Stimulated activated effector memory CD8-positive, alpha-beta T cell treated with anti-CD3 and anti-CD28 coated beads, Interleukin-12 subunit alpha, Interleukin-12 subunit beta, amount 100 ng/mL, for 72 hours (primary cell): ENCODE measurements at regions not wholly inside any gene's neighbourhood (a gene's known extent, or its start where the extent isn't known, plus 50 kb on each side); places are given as distances from the start of the nearest gene placed in this dataset.
"Not testable (repeated sequence)": the region's sequence is repeated elsewhere in the genome, so short reads cannot be mapped to it uniquely, and the experiment has no call there.

Source experiments
- ATAC-seq: fragments of 150-1000 bp; cut with Tn5 transposase; 2 replicates; pipeline ENCODE4 v1.10.0; 2021
- DNase-seq, 2 donors: peaks; one replicate each; pipeline ENCODE4 v3.0.0; 2021 to 2022; ENCODE audit warnings: low spot score in 2 of 2
- H3K27ac Mint-ChIP-seq: one replicate; pipeline ENCODE4 v1.8.0; 2022; ENCODE audit warnings: mild to moderate bottlenecking, mixed read lengths
- H3K36me3 Mint-ChIP-seq: one replicate; pipeline ENCODE4 v1.8.0; 2022; ENCODE audit warnings: mild to moderate bottlenecking, mixed read lengths
- H3K4me1 Mint-ChIP-seq: one replicate; pipeline ENCODE4 v1.8.0; 2022; ENCODE audit warnings: mixed read lengths
- H3K4me3 Mint-ChIP-seq: one replicate; pipeline ENCODE4 v1.8.0; 2022; ENCODE audit warnings: mild to moderate bottlenecking, mixed read lengths
- H3K9me3 Mint-ChIP-seq: one replicate; pipeline ENCODE4 v1.8.0; 2022; ENCODE audit warnings: mixed read lengths

DNA sequence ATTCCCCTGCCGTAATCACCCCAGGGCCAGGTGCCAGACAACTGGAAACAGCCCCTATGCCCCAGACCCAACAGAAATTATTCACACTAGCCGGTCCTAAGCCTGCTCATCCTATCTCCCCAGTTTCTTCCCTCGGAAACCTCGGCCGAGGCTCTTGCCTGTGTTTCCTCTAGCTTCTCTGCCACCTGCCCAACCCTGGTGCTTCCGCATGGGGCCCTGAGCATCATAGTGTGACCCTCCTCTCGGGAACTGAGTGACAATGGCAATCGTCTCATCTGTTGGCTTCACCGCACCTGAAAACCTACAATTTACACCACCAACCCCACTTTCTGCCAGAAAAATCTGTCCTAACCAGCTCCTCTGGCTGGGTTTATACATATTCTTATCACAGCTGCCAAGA is 257.3 kb downstream of the SOD2 start:
- no peak overlapping the region for H3K4me3 Mint-ChIP-seq
- no peaks in the 10 kb centered on the region for H3K36me3 Mint-ChIP-seq
- no peak for DNase-seq
- H3K4me1 Mint-ChIP-seq = no peaks in the 10 kb centered on the region
- no peak for ATAC-seq
- H3K9me3 Mint-ChIP-seq = peaks cover 7% of the 10 kb centered on the region
- no peak overlapping the region for H3K27ac Mint-ChIP-seq

DNA sequence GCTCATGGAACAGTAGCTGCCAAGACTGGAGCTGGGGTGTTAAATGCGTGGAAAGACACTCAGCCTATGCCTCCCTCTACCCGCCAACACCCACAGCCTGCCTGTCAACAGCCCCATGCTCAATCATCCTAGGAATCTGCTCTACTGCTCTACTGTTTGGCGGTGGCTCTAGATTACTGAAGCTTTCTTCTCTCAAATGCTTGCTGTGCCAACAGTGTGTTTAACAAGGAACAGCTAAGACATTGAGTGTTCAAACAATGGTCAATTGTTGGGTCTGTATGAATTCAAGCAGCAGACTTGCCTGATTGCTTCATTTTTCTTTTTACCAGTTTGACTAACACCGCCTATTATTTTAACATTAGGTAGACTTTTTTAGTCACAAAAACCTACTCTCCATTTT is 258.6 kb downstream of the SOD2 start:
- Mint-ChIP-seq H3K27ac (no peak overlapping the region), H3K9me3 (peaks cover 7% of the 10 kb centered on the region), H3K36me3 (no peaks in the 10 kb centered on the region), H3K4me3 (no peak overlapping the region), H3K4me1 (no peaks in the 10 kb centered on the region)
- ATAC-seq (no peak), DNase-seq (no peak)

DNA sequence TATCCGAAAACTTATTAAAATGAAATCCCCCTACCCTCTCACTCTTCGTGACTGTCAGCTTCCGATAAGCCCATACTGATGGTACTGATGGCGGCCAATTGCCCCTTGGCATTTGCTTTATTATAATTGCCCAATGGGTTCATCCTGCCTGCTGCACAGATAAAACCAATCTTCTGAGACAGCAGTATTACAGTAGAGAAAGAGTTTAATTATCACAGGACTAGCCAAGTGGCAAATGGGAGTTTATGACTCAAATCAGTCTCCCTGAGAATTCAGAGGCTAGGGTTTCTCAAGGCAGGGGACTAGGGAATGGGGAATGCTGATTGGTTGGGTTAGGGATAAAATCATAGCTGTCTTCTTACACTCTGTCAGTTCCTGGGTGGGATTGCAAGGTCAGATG is 259.5 kb downstream of the SOD2 start:
- Mint-ChIP-seq H3K4me3 (no peak overlapping the region), H3K9me3 (peaks cover 7% of the 10 kb centered on the region), H3K4me1 (no peaks in the 10 kb centered on the region), H3K36me3 (no peaks in the 10 kb centered on the region), H3K27ac (no peak overlapping the region)
- no peak for DNase-seq
- ATAC-seq = no peak

DNA sequence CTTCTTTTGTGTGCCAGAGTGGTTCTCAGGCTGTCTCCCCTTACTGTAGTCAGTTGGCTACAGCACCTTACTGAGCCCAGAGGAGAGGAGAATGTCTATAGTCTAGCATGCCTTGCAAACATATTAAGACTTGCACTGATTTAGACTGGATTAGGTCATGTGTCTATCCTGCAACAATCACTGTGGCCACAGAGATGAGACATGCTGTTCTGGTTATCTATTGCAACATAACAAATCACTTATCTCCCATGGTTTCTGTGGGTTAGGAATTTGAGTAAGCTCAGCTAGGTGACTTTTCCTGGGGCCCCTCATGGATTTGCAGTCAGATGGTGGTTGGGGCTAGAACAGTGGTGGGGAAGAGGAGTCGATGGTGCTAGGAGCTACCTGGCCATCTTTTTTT is 261.3 kb downstream of the SOD2 start:
- Mint-ChIP-seq H3K36me3 (no peaks in the 10 kb centered on the region), H3K9me3 (peaks cover 7% of the 10 kb centered on the region), H3K27ac (no peak overlapping the region), H3K4me3 (no peak overlapping the region), H3K4me1 (no peaks in the 10 kb centered on the region)
- DNase-seq (no peak), ATAC-seq (no peak)

DNA sequence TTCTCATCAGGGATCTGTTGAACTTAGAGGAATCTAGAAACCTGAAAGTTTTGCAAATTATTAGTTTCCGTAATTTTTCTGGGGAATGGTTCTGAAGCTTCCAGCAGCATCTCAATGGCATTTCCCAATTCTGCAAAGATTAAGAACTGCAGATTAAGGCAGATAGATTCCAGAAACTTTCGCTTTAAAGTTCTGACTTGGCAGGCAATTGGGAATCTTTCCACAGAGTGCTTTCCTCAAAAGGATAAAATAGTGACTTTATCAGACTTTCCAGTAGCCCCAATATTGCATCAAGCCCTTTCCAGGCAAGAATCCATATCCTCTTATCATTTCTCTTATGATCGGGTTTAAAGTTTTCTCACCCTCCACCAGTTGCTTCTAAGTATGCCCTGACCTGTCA is 261.1 kb downstream of the FNDC1 start:
- ATAC-seq (no peak), DNase-seq (no peak)
- Mint-ChIP-seq H3K36me3 (no peaks in the 10 kb centered on the region), H3K9me3 (peaks cover 7% of the 10 kb centered on the region), H3K4me1 (no peaks in the 10 kb centered on the region), H3K4me3 (no peak overlapping the region), H3K27ac (no peak overlapping the region)

DNA sequence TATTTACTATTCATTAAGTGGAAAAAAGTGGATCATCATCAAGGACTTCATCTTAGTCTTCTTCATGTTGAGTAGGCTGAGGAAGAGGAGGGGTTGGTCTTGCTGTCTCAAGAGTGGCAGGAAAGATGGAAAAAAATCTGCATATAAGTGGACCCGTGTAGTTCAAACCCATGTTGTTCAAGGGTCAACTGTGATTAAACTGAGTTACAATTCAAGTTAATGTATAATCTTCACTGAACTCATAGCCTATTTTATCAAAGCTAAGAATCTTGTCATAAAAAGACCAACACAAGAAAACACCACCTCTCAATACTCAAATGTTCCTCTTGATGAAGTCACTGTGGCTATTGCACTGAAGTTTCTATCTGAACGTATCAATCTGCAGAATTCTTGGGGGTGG is 260.2 kb downstream of the FNDC1 start:
- Mint-ChIP-seq H3K27ac (no peak overlapping the region), H3K4me1 (no peaks in the 10 kb centered on the region), H3K4me3 (no peak overlapping the region), H3K9me3 (peaks cover 4% of the 10 kb centered on the region), H3K36me3 (no peaks in the 10 kb centered on the region)
- ATAC-seq (no peak), DNase-seq (no peak)

DNA sequence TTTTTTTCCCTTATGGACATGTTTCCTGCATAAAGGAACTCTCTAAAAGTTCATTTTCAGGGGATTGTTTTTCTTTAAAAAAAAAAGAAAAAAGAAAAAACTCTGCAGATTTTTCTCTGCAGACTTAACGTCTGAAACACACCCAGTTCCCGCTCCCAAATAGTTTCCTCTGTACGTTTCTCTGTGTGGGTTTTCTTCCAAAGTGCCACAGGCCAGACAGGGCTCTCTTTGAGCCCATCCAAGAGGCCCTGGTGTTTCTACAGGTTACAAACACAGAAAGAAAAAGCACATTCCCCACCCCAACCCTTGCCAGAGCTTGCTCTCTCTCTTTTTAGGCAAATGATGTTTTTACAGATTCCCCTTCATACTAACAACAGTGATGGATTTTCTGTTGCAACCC is 258.6 kb downstream of the FNDC1 start:
- ATAC-seq (no peak), DNase-seq (no peak)
- no peak overlapping the region for H3K4me3 Mint-ChIP-seq
- no peaks in the 10 kb centered on the region for H3K4me1 Mint-ChIP-seq
- H3K27ac Mint-ChIP-seq = no peak overlapping the region
- no peaks in the 10 kb centered on the region for H3K9me3 Mint-ChIP-seq
- H3K36me3 Mint-ChIP-seq = no peaks in the 10 kb centered on the region

DNA sequence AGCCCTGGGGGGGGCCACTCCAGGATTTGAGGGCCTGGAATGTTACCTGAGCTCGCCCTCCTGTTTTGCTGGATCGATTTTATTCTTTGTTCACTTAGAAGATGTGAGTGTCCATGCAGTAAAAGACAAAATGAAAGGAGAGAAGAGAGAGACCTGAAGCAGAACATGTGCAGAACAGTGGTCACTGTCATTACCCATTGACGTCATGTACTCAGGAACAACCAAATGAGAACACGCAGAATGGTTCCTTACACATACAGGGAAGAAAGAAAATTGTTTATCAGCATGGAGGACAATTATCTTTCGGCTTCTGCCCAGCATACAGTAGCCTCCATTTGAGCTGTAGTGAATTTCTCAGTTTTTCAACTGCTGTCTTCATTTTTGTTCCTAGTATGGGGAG is 258.1 kb downstream of the FNDC1 start:
- ATAC-seq (no peak), DNase-seq (no peak)
- Mint-ChIP-seq H3K36me3 (no peaks in the 10 kb centered on the region), H3K4me3 (no peak overlapping the region), H3K9me3 (no peaks in the 10 kb centered on the region), H3K27ac (no peak overlapping the region), H3K4me1 (no peaks in the 10 kb centered on the region)

DNA sequence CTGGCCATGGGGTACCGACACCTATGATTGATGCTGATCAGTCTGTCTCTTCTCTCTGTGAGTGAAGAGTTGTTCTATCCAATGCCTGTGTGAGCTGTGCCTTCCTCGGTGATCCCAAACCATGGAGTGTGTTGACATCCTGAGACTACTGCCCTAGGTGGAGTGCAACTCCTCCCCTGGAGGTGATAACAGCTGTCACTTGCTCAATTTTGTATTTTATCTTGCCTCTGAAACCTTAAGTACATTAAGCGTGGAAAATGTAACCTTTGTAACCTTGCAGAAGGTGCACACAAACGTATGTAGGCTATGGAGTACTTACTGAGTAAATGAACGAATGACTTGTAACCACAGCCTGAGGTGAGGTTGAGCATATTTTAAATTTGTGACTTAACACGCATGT is 256.2 kb downstream of the FNDC1 start:
- DNase-seq (no peak), ATAC-seq (no peak)
- Mint-ChIP-seq H3K4me3 (no peak overlapping the region), H3K9me3 (no peaks in the 10 kb centered on the region), H3K27ac (no peak overlapping the region), H3K4me1 (no peaks in the 10 kb centered on the region), H3K36me3 (no peaks in the 10 kb centered on the region)

DNA sequence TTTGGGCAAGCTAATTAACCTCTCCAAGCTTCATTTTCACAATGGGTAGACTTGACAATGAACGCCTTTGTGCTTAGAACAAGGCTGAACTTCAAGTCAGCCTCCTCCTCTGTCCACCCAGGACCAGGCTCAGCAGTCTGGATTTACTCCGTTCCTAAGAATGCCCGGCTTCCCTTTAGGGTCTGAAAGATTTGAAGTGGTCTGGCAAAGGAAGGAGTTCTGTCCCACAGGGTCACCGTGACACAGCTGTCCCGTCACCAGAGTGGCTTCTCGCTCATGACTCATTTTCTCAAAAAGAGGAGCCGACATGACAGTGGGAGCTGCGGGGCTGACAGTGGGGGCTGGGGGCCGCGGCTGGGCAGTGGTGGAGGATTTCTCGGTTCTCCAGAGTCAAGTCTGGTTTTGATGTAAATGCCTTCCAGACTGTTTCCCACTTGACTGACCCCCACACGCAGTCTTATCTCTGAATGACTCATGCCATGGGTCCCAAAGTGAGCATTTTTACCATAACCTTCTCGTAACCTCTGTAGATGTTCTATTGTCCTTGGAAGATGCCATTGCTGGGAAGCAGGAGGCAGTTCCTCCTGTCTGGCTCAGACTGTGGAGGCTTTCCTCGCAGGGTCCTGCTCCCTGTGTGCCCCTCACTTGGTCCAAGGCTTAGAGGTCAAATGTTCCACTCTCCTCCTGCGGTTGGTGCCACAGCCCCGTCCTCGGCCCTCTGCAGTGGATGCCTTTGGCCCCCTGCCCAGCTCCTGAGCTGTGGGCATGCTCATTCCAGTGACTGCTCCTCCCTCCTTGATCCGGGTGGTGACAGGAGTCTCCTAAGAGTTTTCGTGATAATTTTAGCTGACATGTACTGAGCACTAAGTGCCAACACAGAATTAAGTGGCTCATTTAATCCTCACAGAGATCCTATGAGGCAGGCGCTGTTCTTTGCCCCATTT is 253.1 kb downstream of the FNDC1 start:
- no peaks in the 10 kb centered on the region for H3K36me3 Mint-ChIP-seq
- H3K4me1 Mint-ChIP-seq = no peaks in the 10 kb centered on the region
- H3K27ac Mint-ChIP-seq = no peak overlapping the region
- no peak overlapping the region for H3K4me3 Mint-ChIP-seq
- no peak for DNase-seq
- peaks cover under 1% of the 10 kb centered on the region for H3K9me3 Mint-ChIP-seq
- no peak for ATAC-seq

DNA sequence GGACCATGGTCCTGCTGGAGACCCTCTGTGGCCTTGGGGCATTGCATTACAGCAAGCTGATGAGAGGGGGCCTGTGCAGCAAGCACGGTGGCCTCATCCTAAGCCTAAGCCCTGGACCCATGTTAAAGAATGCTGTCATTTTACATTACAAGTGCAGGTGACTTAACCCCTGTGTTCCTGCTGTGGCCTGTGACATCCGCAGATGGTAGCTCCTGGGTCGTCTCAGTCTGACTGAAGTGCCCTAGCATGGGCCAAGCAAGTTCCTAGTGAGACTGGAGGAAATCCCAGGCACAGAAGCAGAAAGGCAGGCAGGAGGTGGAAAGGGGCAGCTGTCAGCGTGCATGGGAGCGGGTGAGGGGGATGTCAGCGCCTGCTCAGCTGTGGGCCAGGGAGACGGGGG is 252.4 kb downstream of the FNDC1 start:
- Mint-ChIP-seq H3K4me1 (no peaks in the 10 kb centered on the region), H3K36me3 (no peaks in the 10 kb centered on the region), H3K4me3 (no peak overlapping the region), H3K27ac (no peak overlapping the region), H3K9me3 (peaks cover 3% of the 10 kb centered on the region)
- DNase-seq (no peak), ATAC-seq (no peak)

DNA sequence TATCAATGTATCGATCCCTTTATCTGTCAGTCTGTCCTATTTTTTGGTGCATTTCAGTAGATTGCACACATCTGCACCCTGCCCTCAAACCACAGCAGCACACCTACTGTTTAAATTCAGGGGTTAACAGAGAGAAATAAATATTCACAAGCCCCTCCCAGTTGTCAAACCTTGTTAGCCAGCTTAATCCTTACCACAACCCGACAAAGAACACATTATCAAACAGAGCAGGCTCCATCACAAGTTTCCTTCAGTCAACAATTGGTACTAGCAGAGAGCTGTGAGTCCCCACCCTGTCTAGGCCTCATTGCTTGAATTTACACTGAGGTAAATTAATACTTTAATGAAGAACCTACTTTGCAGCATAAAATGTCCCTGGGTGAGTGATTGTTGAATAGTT is 249.8 kb downstream of the FNDC1 start:
- ATAC-seq (no peak), DNase-seq (no peak)
- H3K4me1 Mint-ChIP-seq = no peaks in the 10 kb centered on the region
- no peaks in the 10 kb centered on the region for H3K36me3 Mint-ChIP-seq
- H3K9me3 Mint-ChIP-seq = peaks cover 12% of the 10 kb centered on the region
- H3K4me3 Mint-ChIP-seq = no peak overlapping the region
- H3K27ac Mint-ChIP-seq = no peak overlapping the region

DNA sequence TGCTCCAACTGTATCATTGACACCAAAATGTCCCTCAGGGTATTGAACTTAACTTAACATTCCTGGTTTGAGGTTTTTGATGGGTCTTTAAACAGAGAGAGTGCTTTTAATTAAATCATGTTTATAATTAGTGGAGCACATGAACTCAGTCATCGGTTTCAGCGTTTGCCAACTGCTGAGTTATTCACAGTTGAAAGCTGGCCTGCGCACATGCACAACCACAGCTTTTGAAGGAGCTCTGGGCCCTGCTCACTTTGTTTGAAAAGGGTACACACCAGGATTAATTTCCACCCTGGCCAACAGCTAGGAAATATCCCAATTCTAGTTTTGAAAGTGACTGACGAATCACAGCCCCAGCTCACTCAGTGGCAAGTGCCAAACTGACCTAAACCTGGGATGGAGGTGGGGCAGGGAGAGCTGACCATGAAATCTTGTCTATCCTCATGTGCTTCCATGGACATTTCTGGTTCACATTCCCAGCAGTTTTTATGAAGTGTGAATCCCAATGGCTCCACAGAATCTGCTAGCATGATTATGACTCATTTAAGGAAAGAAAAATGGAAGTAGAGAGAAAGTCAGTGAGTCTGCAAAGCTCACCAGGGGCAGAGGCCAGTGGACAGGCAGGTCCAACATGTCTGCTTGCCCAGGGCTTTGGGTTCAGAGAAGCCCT is 247.8 kb downstream of the FNDC1 start:
- Mint-ChIP-seq H3K4me1 (no peaks in the 10 kb centered on the region), H3K27ac (no peak overlapping the region), H3K4me3 (no peak overlapping the region), H3K9me3 (peaks cover 12% of the 10 kb centered on the region), H3K36me3 (no peaks in the 10 kb centered on the region)
- DNase-seq (no peak), ATAC-seq (no peak)

DNA sequence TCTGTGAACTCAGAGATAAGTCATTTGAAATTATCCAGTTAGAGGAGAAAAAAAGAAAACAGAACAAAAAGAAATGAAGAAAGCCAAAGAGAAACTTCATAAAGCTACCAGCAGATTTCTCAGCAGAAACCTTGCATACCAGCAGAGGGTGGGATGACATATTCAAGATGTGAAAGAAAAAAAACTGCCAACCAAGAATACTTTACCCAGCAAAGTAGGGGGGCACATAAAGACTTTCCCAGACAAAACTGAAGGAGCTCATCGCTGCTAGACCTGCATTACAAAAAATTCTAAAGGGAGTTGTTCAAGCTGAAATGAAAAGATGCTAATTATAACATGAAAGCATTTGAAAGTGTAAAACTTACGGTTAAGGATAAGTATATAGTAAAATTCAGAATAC is 246.3 kb downstream of the FNDC1 start:
- H3K27ac Mint-ChIP-seq = no peak overlapping the region
- H3K4me3 Mint-ChIP-seq = no peak overlapping the region
- DNase-seq = no peak
- peaks cover 12% of the 10 kb centered on the region for H3K9me3 Mint-ChIP-seq
- no peak for ATAC-seq
- H3K36me3 Mint-ChIP-seq = no peaks in the 10 kb centered on the region
- no peaks in the 10 kb centered on the region for H3K4me1 Mint-ChIP-seq

DNA sequence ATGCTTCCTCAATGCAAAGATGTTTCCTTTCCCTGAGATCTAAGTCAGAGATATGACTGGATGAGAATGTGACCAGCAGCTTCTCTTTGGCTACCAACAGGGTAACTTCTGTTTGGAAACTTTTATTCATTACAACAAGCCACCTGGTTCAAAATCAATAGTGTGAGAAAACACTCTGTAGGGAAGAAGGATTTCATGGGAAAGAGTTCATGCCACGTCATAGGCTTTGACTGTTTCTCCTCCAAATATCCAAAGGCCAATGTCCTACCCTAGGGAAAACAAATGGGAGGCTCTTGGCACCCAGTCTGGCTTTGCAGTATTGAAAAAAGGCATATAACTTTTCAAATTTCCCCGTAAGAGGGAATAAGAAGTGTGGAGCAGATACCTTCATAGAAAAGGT is 245.5 kb downstream of the FNDC1 start:
- Mint-ChIP-seq H3K9me3 (peaks cover 12% of the 10 kb centered on the region), H3K4me3 (no peak overlapping the region), H3K36me3 (no peaks in the 10 kb centered on the region), H3K27ac (no peak overlapping the region), H3K4me1 (no peaks in the 10 kb centered on the region)
- DNase-seq = no peak
- no peak for ATAC-seq

DNA sequence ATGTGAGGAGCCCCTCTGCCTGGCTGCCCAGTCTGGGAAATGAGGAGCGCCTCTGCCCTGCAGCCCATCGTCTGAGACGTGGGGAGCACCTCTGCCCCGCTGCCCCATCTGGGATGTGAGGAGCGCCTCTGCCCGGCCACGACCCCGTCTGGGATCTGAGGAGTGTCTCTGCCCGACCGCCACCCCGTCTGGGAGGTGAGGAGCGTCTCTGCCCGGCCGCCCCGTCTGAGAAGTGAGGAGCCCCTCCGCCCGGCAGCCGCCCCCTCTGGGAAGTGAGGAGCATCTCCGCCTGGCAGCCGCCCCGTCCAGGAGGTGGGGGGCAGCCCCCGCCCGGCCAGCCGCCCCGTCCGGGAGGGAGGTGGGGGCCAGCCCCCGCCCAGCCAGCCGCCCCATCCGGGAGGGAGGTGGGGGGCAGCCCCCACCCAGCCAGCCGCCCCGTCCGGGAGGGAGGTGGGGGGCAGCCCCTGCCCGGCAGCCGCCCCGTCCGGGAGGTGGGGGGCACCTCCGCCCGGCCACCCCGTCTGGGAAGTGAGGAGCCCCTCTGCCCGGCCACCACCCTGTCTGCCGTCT is 238.1 kb downstream of the FNDC1 start:
- ATAC-seq, H3K4me1 Mint-ChIP-seq, DNase-seq, H3K4me3 Mint-ChIP-seq, H3K36me3 Mint-ChIP-seq, H3K9me3 Mint-ChIP-seq, H3K27ac Mint-ChIP-seq: not testable (repeated sequence)
